Cardiac muscle cell (in vitro differentiated cells and primary cell): ENCODE measurements at regions not wholly inside any gene's neighbourhood (a gene's known extent, or its start where the extent isn't known, plus 50 kb on each side); places are given as distances from the start of the nearest gene placed in this dataset.

Experiments
- DNase-seq, 2 donors: peaks; one replicate each; pipeline versions ENCODE4 v3.0.0 to v3.0.0-alpha.2; 2010 to 2017; ENCODE audit warnings: low read depth in 1 of 2, low spot score in 1 of 2
- H3K27ac ChIP-seq: fragments of 200-600 bp; sonication (generic); 2 replicates; pipeline ENCODE4 v1.5.1; 2016
- H3K27me3 ChIP-seq: fragments of 200-600 bp; sonication (generic); 2 replicates; pipeline ENCODE4 v1.6.0; 2016; ENCODE audit warnings: control low read depth
- H3K36me3 ChIP-seq: fragments of 200-600 bp; sonication (generic); 2 replicates; pipeline ENCODE4 v1.5.1; 2016; ENCODE audit warnings: control low read depth
- H3K4me1 ChIP-seq: fragments of 200-600 bp; sonication (generic); 2 replicates; pipeline ENCODE4 v1.8.1; 2017; ENCODE audit warnings: low read depth, mild to moderate bottlenecking, mixed run types
- H3K4me3 ChIP-seq: fragments of 200-600 bp; sonication (generic); 2 replicates; pipeline ENCODE4 v1.5.1; 2016; ENCODE audit warnings: mild to moderate bottlenecking
- H3K9me3 ChIP-seq: fragments of 200-600 bp; sonication (generic); 2 replicates; pipeline ENCODE4 v1.5.1; 2017; ENCODE audit warnings: low read depth, mild to moderate bottlenecking, control low read depth
- TF ChIP-seq, protein P1 (sequence below): IDR thresholded peaks from 2 replicates; pipeline ENCODE4 v1.5.1; 2012; ENCODE audit warnings: low read depth, mild to moderate bottlenecking, low read length

DNA sequence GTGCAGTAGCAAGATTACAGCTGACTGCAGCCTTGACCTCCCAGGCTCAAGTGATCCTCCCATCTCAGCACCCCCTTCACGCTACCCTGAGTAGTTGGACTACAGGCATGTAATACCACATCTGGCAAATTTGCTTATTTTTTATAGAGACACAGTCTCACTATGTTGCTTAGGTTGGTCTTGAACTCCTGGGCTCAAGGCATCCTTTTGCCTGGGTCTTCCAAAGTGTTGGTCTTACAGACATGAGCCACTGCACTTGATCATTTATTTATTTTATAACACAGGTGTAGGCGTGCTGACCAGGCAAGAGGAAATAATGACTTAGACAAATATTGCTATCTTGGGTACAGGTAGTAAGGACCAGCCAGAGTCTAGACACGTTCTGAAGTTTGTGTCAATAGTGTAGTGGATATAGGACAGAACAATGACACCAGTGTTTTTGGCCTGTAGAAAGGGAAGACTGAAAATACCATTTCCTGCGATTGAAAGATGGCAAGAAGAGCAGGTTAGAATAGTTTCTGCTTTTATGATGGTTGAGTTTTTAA lies 71.0 kb upstream of the THUMPD2 start:
- Histone ChIP-seq H3K4me1 (no peaks in the 10 kb centered on the region), H3K36me3 (no peaks in the 10 kb centered on the region), H3K9me3 (no peaks in the 10 kb centered on the region), H3K27ac (no peak overlapping the region), H3K4me3 (no peak overlapping the region), H3K27me3 (no peaks in the 10 kb centered on the region)
- TF ChIP-seq, protein P1, sequence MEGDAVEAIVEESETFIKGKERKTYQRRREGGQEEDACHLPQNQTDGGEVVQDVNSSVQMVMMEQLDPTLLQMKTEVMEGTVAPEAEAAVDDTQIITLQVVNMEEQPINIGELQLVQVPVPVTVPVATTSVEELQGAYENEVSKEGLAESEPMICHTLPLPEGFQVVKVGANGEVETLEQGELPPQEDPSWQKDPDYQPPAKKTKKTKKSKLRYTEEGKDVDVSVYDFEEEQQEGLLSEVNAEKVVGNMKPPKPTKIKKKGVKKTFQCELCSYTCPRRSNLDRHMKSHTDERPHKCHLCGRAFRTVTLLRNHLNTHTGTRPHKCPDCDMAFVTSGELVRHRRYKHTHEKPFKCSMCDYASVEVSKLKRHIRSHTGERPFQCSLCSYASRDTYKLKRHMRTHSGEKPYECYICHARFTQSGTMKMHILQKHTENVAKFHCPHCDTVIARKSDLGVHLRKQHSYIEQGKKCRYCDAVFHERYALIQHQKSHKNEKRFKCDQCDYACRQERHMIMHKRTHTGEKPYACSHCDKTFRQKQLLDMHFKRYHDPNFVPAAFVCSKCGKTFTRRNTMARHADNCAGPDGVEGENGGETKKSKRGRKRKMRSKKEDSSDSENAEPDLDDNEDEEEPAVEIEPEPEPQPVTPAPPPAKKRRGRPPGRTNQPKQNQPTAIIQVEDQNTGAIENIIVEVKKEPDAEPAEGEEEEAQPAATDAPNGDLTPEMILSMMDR = no peak
- no peak for DNase-seq

DNA sequence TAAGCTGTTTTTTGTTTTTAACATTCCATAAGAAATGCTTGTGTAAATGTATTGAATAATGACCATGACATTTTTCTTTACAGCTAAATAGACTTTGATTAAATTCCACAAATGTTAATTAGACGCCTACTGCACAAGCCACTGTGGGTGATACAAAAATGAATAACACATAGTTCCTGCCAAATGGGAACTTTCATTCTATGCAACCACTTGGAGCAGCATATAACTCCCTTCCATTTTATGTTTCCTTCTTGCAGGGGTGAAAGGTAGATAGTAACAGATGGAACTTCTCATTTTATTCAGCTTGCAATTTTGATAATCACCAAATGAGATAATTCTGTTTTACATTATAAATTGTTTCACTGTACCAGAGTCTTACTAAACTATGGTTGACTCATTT lies 70.0 kb upstream of the THUMPD2 start:
- H3K27me3 ChIP-seq = no peaks in the 10 kb centered on the region
- no peak for DNase-seq
- no peaks in the 10 kb centered on the region for H3K4me1 ChIP-seq
- no peaks in the 10 kb centered on the region for H3K36me3 ChIP-seq
- TF ChIP-seq, protein P1 = no peak
- H3K27ac ChIP-seq = no peak overlapping the region
- H3K9me3 ChIP-seq = no peaks in the 10 kb centered on the region
- no peak overlapping the region for H3K4me3 ChIP-seq

DNA sequence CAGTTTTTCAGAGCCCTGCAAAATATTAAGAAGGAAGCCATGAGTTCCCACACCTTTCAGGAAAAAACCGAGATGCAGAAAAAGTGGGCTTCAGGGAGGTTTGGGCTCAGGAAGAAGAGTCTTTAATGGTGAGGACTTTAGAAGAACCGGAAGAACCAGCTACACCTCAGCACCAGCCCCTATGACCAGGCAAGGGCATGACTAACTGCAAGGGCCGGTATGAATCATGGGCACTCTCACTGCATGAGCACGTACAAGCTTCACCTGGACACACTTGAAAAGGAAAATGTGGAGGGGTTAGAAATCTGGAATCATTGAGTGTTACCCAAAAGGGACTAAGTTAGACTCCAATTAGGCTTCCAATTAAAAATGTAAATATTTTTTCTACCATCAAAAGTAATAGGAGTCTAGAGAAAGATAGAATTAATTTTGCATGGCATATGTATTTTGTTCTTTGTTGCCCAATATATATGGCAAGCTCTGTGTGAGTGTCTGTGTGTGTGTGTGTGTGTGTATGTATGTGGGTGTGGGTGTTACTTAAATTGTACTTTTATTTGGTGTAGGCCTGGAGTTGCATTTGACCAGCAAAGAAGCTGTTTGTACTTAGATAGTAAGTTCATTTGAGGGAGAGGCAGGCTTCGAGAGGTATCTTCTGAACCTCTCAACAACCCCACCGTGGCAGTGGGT lies 66.5 kb upstream of the THUMPD2 start:
- TF ChIP-seq, protein P1 = no peak
- Histone ChIP-seq H3K27ac (no peak overlapping the region), H3K27me3 (no peaks in the 10 kb centered on the region), H3K4me3 (no peak overlapping the region), H3K4me1 (no peaks in the 10 kb centered on the region), H3K36me3 (no peaks in the 10 kb centered on the region), H3K9me3 (no peaks in the 10 kb centered on the region)
- no peak for DNase-seq

DNA sequence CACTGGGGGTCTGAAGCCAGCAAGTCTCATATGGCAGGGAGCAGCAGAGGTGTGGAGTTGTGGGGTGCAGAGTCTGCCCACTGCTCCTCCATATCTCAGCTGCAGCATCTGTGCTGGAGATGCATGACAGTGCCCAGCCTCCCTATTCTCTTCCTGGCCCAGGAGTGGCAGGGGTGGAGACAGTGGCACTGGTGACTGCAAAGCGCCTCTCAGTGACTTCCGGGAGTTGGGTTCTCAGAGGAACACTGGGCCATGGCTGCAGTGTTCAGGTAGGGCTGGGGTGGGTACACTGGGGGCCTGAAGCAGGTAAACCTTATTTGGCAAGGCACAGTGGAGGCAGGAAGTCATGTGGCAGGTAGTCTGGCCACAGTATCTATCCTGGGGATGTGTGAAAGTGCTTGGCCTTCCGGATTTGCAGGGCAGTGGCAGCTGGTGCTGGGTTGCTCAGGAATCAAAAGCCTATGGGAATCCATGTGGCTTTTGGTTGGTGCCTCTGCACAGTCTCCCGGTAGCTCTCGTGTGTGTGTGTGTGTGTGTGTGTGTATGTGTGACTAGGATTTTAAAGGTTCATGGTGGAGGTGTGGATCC lies 60.3 kb upstream of the THUMPD2 start:
- Histone ChIP-seq H3K27me3 (no peaks in the 10 kb centered on the region), H3K4me1 (no peaks in the 10 kb centered on the region), H3K4me3 (no peak overlapping the region), H3K36me3 (no peaks in the 10 kb centered on the region), H3K27ac (no peak overlapping the region), H3K9me3 (peaks cover 2% of the 10 kb centered on the region)
- TF ChIP-seq, protein P1 = no peak
- DNase-seq = no peak

DNA sequence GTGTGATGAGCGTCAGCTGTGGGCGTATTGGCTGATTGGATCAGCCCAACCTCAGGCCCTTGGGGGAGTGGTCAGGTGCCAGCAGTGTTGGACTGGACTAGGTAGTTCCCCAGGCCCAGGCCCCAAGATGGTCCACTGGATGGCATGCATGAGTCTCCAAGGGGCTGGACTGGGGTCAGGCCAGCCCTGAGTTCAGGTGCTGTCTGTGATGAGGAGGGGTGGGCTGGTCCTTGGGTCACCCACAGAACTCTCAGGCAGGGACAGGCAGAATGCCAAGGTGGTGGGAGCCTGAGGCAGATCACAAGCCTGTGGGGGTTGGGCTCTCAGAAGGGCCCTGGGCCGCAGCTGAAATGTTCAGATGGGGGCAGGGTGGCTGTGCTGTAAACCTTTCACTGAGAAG lies 59.5 kb upstream of the THUMPD2 start:
- TF ChIP-seq, protein P1 = no peak
- H3K9me3 ChIP-seq = peaks cover 2% of the 10 kb centered on the region
- no peak for DNase-seq
- H3K36me3 ChIP-seq = no peaks in the 10 kb centered on the region
- no peak overlapping the region for H3K27ac ChIP-seq
- no peaks in the 10 kb centered on the region for H3K4me1 ChIP-seq
- no peaks in the 10 kb centered on the region for H3K27me3 ChIP-seq
- H3K4me3 ChIP-seq = no peak overlapping the region
